ENCODE measurements at regions not wholly inside any gene's neighbourhood (a gene's known extent, or its start where the extent isn't known, plus 50 kb on each side); places are given as distances from the start of the nearest gene placed in this dataset.

DNA sequence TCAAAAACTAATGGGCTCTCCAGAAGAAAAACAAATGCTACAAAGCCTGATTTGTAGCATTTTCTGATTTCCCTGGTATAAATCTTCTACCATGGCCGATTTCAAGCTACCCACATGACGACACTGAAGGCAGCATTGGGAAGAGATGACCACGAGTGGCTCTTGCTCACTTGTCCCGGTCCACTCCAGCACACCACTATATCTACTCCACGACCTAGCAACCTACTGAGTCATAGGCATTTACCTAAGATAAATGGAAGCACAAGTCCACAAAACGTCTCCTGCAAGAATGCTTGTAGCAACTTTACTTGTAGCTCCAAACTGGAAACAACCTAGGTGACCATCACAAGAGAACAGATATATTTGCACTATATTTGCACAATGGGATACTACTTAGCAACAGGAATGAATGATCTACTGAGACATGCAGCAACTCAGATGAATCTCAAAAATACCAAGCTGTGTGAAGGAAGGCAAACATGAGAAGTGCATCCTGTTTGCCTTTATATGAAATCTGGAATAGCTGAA is 60.8 kb upstream of the HES1 start:
- DNase-seq: no peak

DNA sequence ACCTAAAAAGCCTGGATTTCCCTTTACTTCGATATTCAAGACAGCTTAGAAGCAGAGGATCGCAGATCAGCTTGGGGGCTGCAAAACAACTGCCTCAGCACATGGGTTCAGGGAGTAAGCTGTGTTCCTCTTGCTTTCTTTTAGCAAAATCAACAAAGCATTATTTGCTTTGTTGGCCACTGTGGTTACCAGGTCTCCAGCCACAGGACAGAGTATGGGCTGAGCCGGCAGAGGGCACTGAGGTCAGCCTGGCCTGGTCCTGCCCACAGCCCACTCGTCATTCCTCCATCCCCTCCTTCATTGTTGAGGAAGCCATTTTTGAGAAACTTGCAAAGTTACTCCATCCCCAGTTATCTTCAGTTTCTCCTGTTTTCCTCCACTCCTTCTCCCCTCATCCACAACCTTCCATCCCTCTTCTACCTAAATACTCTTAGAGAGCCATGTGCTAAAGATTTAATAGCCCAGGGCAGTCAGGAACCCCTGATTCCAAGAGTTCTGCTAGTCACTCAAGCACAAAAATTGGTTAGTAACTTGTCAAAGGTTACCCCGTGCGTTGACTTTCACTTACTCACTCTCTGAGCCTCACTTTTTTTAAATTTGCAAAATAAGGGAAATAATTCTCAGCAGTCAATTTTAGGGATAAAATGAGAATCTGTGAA is 60.0 kb upstream of the HES1 start:
- DNase-seq: no peak

DNA sequence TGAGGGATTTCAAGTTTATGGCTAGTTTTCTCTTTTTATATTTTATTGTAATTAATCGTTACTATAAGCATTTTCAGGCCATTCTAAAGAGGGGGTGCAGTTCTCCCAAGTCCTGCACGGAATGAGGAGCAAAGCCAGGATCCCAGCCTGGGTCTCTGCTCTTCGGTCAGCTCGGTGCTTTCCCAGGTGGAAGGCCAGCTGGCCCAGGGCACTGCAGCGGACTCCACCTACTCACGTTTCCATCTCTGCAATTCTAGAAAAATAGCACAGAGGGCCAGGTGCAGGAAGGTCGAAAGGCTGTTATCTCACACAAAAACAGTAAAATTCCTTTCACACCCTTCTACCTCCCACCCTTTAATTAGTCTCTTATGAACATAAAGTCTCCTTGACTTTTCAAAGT is 59.5 kb upstream of the HES1 start:
- no peak for DNase-seq

DNA sequence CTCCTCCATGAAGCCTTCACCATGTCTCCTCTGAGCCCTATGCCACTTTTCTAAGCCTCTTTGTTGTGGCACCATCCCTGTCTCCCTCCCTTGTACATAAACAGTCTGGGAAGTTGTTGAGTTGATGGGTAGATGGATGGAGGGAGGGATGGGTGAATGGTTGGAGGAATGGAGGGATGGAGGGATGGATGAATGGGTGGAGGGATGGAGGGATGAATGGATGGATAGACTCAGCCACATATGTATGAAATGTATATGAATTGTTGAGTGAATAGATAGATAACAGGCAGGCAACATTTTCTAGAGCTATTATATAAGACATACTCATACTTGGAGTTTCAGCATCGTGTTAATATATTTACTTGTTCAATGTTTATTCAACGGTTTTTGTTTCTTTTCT is 58.3 kb upstream of the HES1 start:
- DNase-seq: no peak

DNA sequence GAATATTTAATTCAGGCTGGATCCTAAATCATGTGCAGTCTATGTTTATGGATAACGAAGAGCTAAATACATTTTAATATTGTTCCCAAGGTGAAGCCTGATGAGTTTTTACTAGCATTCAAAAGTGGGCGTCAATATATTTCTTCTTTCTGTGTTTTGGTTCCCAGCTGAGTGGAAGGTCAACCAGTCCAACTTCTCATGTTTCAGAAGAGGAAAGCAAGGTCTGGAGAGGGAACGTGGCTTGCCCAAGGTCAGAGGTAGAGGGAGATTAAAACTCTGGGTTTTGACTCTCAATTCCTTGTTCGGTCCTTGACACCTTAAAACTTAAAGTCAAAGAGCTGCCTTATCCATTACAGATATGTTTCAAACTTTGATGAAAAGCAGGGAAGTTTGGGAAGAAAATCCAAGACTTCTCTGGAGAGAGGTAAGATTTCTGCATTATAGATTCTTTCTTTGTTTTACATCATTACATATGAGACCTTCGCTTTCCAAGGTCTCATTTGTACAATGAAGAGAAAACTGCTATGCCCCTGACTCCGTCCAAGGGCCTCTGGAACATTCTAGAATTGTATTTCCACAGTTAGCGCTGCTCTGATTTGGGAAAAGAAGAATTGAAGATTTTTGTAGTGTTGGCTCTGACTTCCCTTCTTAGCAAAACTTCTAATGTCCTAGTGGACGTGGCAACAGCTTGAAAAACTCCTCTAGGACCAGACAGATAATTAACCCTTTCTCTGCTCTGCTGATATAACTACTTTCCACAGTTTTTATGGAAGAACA is 57.7 kb upstream of the HES1 start:
- DNase-seq: no peak

DNA sequence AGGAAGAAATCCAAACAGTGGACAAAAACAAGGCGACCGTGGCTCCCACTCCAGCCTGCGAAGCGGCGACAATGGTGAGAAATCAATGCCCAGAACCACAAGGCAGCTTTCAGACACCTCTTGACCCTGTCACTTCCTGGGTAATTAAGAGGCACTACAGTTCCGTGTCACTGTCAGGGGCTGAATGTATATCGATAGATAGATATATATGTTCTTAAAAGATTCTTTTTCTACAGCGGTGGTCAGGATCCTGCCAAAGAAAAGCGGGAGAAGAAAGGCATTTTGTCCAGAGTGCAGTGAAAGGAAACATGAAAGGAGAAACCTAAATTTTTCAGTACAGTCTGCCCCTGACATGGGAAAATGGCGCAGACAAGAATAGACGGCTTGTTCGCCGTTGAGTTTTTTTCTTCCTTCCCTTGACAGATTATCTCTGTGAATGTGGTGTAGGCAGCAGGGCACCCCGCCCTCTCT is 56.2 kb upstream of the HES1 start:
- no peak for DNase-seq

DNA sequence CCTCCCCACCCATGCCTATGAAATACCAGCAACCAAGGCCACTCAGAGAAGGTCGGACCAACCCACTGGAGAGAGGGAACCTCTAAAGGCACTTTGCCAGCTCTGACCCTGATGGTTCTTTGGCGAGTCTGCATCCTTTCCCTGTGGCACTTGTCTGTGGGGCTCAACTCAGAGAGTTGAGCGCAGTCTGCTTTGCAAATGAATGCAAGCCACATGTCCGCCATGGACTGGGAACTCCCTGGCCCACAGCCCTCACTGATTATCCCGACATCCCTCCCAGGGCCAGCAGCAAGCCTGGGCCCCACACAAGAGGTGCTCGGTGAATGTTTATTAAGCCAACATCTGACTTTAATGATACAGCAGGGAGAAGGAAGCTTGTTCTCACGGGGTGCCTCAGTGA is 55.5 kb upstream of the HES1 start:
- no peak for DNase-seq

DNA sequence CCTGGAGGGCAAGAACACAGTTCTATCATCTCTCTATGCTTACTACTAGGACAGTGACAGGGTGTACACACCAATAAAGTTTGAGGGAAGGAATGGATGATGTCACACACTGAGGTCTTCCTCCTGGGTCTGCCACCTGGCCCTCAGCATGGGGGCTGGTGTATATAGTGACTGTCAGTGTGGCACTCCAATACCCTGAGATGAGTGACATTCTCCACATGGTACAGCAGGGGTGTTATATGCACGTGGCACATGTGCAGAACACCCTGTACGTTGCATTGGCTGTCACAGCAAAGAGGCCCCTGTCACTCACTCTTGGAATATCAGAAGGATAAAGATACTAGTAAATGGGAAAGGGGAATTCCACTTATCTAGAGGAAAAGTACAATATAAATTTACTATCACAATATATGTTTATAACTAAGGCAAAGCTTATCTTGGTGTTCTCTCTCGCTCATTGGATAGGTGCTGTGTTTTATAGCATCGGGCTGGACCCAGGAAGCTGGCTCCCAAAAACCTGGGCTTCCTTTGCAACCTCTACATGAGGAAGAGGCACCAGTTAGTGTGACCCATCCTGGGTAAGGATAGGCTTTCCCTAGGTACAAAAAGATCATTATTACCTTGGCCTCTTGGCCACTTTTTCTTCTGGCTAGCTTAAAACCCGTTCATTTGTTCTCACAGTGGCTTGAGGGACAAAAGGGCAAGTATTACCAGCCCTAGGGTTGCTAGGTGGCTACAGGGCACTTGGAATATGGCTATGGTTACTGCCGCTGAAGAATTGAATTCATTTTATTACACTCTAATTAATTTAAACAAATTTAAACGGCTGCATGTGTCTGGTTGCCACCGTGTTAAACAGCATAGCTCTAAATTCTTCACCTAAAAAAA is 54.8 kb upstream of the HES1 start:
- DNase-seq: no peak

DNA sequence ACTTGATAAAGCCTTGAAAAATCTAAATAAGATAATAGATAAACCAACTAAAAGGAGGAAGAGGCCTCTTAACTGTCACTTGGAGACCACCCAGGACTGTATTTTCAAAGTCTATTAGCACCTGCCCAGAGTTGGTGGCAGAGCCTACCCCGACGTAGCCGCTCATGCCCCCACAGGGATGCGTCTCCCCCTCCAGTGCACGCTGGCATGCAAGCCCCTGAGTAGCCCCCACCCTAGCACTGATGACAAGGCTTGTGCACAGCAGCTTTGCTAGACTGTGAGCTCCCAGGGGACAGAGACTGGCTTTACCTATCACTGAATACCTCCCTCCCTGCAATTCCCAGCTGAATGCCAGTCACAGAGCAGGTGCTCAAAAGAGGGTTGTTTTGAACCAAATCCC is 54.1 kb upstream of the HES1 start:
- no peak for DNase-seq

DNA sequence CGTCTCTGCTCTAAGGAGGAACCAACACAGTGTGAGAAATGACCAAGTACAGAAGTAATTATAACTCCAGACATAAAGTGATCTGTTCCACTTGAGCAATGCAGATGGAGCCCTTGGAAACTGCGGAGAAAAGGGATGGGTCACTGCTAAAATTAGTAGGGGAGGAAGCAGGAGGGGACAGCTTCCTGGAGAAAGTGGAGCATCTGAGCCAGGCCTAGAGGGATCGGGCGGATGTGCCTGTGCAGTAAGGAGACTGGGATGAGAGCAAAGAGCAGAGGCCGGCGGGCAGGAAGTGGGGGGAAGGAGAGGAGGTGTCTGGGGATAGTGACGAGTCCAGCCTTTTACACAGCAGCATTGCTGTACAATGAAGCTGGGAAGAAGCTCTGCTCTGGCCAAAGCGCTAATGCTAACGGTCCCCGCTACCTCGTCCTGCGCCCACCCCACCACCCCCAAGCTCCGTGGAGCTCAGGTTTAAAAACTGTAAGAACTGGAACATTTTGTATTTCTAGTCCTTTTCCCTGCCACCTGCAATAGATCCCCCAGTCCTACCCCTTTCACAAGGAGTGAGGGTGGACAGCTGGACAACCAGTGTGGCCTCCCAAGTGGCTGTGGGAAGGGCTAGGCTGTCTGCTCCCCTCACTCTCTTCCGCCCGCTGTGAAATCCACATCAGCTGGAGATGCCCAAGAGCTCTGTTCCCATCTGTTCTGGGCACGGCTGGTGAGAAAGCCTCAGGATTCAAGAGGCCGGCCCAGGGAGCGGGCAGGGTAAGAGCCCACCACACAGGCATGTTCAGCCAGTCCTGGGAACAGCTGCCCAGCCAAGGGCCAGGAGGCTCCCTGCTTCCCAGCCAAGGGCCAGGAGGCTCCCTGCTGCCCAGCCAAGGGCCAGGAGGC is 53.0 kb upstream of the HES1 start:
- no peak for DNase-seq

DNA sequence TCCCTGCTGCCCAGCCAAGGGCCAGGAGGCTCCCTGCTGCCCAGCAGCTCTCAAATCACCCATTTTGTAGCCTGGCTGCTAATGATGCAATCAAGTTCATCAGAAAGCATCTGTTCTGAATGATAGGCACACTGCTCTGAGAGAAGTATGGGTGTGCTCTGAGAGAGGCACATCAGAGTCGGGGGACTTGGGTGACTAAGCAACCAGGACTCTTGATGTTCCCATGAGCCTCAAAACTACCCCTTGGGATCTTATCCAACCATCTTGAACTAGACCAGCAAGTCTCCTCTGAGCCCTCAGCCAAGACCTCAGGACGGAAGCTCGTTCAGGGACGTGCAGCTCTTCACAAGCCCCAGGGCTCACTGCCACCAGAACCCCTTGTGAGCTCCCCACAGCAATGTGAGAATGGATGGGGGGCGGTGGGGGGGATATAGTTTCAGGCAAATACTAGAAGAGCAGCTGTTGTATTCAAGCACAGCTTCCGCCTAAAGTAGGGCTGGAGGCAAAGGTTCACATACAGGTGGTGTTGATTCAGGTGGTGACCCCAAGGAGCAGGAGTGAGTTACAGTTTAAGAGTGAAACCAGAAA is 52.2 kb upstream of the HES1 start:
- no peak for DNase-seq

DNA sequence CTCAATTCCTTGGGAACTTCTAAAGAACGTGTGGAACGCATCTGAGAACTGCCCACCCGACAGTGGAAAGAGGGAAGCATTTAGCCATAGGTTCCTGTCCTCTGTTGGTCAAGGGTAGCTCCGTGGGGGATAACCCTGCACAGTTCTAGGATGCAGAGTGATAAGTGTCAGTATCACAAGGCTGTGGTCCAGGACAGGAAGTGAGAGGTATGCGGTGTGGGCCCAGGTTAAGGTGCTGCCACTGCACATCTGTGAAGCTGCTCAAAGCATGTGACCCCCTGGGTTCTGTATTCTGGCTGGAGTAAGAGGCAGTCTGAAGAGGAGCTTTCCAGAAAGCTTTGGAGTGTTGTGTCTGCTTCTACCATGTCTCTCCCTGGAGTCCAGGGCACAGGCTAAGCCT is 51.7 kb upstream of the HES1 start:
- no peak for DNase-seq
